ENCODE measurements at regions not wholly inside any gene's neighbourhood (a gene's known extent, or its start where the extent isn't known, plus 50 kb on each side); places are given as distances from the start of the nearest gene placed in this dataset.

DNA sequence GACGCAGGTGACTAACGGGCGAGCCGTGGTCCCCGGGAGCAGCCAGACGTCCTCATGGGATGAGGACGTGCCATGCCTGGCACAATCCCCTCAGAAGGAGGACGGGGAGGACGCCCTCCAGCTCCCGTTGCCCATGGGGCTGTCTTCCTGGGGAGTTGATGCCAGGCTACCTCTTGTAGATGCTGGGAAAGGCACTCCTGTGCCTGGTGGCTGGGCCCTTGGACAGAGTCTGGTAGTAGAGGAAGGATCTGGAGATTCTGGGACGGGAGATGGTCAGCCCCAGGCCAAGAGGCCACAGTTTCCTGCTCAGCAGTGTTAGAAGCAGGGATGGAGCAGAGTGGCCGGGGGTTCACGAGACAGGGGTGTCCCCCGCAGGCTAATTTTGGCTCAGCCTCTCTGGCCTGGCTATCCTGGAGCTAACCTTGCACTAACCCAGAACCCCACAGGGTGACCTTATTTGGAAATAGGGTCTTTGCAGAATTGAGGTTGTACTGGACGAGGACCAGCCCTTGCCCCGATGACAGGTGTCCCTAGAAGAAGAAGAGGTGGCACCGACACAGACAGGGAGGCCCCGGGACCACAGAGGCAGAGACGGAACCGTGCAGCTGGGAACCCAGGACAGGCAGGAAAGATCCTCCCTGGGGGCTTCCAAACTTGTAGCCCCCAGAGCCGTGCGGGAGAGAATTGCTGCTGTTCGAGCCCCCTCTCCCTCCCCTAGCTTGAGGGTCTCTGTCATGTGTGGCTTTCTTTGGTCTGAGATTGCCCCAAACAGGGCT, 50.1 kb upstream of the ADRA2C start:
- intact Hi-C loops (cut with DNase I), result no loop called here
- ATAC-seq, result no peak
- no peak overlapping the region for H3K27ac ChIP-seq
- peak in 2 of 3 donors; percentile 5 to 36 for DNase-seq
- H3K36me3 ChIP-seq, result no peaks in the 10 kb centered on the region
- TF ChIP-seq POLR2A (IDR thresholded peaks at IDR 0.05) (no peak), CTCF (IDR thresholded peaks at IDR 0.05) (no peak)
- no peak overlapping the region for H3K4me3 ChIP-seq
- WGBS (ENCODE audit: insufficient coverage, low coverage, low lambda C conversion rate, missing lambda C conversion rate), result 75% methylated on average over 2 of the region's 23 CpGs
- no peaks in the 10 kb centered on the region for H3K27me3 ChIP-seq
- no peaks in the 10 kb centered on the region for H3K4me1 ChIP-seq
- H3K9me3 ChIP-seq, result no peaks in the 10 kb centered on the region

GRCh38 chr4:3715061-3715854, 50.9 kb upstream of the ADRA2C start:
- Histone ChIP-seq H3K36me3 (no peaks in the 10 kb centered on the region), H3K4me1 (no peaks in the 10 kb centered on the region), H3K27ac (no peak overlapping the region), H3K4me3 (no peak overlapping the region), H3K27me3 (no peaks in the 10 kb centered on the region), H3K9me3 (no peaks in the 10 kb centered on the region)
- intact Hi-C loops (cut with DNase I), result no loop called here
- DNase-seq (peak in 2 of 3 donors; percentile 11 to 49), ATAC-seq (no peak)
- TF ChIP-seq POLR2A (IDR thresholded peaks at IDR 0.05) (no peak), CTCF (IDR thresholded peaks at IDR 0.05) (no peak)
- WGBS (ENCODE audit: insufficient coverage, low coverage, low lambda C conversion rate, missing lambda C conversion rate), result 63% methylated on average over 10 of the region's 23 CpGs

GRCh38 chr4:3714642-3715001, 51.6 kb upstream of the ADRA2C start:
- no peaks in the 10 kb centered on the region for H3K9me3 ChIP-seq
- no peak overlapping the region for H3K27ac ChIP-seq
- H3K36me3 ChIP-seq, result no peaks in the 10 kb centered on the region
- 74% methylated on average over 4 of the region's 4 CpGs for WGBS (ENCODE audit: insufficient coverage, low coverage, low lambda C conversion rate, missing lambda C conversion rate)
- DNase-seq, result no peak
- H3K4me3 ChIP-seq, result no peak overlapping the region
- no peaks in the 10 kb centered on the region for H3K4me1 ChIP-seq
- intact Hi-C loops (cut with DNase I), result no loop called here
- TF ChIP-seq POLR2A (IDR thresholded peaks at IDR 0.05) (no peak), CTCF (IDR thresholded peaks at IDR 0.05) (no peak)
- ATAC-seq, result no peak
- no peaks in the 10 kb centered on the region for H3K27me3 ChIP-seq

DNA sequence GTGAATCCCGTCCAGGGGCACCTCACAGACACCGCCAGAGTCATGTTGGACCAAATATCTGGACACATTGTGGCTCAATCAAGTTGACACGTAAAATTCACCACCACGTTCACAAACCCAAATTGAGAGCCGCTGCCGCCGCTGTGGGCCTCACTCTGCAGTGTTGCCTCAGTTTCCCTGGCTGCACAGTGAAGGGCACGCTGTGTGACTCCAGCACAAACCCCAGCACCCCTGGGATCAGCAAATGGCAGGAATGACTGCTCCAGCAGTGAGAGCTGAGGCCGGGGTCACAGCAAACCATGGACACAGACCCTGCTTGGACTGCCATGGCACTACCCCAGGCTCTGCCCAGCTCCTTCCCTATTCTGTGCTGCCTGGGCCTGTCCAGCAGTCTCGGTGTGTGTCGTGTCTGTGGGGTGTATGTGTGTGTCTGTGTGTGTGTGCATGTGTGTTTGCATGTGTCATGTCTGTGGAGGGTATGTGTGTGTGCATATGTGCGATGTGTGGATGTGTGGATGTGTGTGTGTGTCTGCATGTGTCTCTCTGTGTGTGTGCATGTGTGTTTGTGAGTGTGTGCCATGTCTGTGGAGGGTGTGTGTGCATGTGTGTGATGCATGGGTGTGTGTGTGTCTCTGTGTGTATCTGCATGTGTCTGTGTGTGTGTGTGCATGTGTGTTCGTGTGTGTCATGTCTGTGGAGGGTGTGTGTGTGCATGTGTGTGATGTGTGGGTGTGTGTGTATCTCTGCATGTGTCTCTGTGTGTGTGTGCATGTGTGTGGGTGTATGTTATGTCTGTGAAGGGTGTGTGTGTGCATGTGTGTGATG, 52.2 kb upstream of the ADRA2C start:
- TF ChIP-seq POLR2A (IDR thresholded peaks at IDR 0.05), result no peak
- TF ChIP-seq CTCF (IDR thresholded peaks at IDR 0.05), result no peak
- Histone ChIP-seq H3K27me3 (no peaks in the 10 kb centered on the region), H3K4me1 (no peaks in the 10 kb centered on the region), H3K36me3 (no peaks in the 10 kb centered on the region), H3K27ac (no peak overlapping the region), H3K9me3 (no peaks in the 10 kb centered on the region), H3K4me3 (no peak overlapping the region)
- ATAC-seq, result no peak
- peak in 1 of 3 donors; percentile 38 for DNase-seq
- intact Hi-C loops (cut with DNase I), result no loop called here
- WGBS (ENCODE audit: insufficient coverage, low coverage, low lambda C conversion rate, missing lambda C conversion rate), result 69% methylated on average over 3 of the region's 13 CpGs
